ENCODE measurements at regions not wholly inside any gene's neighbourhood (a gene's known extent, or its start where the extent isn't known, plus 50 kb on each side); places are given as distances from the start of the nearest gene placed in this dataset.

DNA sequence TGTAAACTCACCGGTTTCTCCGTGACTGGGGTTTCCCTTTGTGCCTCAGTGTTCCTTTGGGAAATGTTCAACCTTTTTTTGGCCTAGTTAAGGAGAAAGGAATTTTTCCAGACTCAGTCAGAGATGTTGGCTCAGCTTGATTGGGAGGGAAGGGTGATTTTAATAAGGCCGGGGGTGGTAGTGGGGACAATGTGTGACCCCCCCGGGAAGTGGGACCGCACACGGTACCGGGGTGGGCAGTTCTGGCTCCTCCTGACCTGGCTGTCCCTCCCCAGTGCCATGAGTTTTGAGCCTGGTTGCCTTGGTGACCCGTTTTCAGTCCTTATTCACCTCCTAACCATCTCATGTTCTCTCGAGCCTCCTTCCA is 132.7 kb downstream of the SNX5 start:
- no peak for TF ChIP-seq POLR2AphosphoS5 (IDR thresholded peaks at IDR 0.05)
- TF ChIP-seq, protein P1, sequence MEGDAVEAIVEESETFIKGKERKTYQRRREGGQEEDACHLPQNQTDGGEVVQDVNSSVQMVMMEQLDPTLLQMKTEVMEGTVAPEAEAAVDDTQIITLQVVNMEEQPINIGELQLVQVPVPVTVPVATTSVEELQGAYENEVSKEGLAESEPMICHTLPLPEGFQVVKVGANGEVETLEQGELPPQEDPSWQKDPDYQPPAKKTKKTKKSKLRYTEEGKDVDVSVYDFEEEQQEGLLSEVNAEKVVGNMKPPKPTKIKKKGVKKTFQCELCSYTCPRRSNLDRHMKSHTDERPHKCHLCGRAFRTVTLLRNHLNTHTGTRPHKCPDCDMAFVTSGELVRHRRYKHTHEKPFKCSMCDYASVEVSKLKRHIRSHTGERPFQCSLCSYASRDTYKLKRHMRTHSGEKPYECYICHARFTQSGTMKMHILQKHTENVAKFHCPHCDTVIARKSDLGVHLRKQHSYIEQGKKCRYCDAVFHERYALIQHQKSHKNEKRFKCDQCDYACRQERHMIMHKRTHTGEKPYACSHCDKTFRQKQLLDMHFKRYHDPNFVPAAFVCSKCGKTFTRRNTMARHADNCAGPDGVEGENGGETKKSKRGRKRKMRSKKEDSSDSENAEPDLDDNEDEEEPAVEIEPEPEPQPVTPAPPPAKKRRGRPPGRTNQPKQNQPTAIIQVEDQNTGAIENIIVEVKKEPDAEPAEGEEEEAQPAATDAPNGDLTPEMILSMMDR (IDR thresholded peaks at IDR 0.05): no peak
- no peak for TF ChIP-seq POLR2A (IDR thresholded peaks at IDR 0.05)

Measured in breast epithelium (tissue), 3 donors.